Lower leg skin (tissue), 4 donors: ENCODE measurements at regions not wholly inside any gene's neighbourhood (a gene's known extent, or its start where the extent isn't known, plus 50 kb on each side); places are given as distances from the start of the nearest gene placed in this dataset.
A peak's percentile ranks its signal among the peaks of the same experiment; 100 is the strongest.

ENCODE experiments used
- DNase-seq, 2 donors: peaks; one replicate each; pipeline ENCODE4 v3.0.0-alpha.2; 2019; ENCODE audit warnings: low spot score in 2 of 2
- H3K4me3 ChIP-seq: fragments of 200-600 bp; sonication (generic); 2 replicates; pipeline ENCODE4 v1.5.1; 2017; ENCODE audit warnings: mild to moderate bottlenecking, low read depth; ENCODE audit not compliant: poor library complexity, severe bottlenecking
- POLR2A ChIP-seq, 2 donors: fragments of 450-650 bp; IDR thresholded peaks; one replicate each; pipeline ENCODE4 v1.6.1; 2016 to 2017; ENCODE audit warnings: antibody characterized with exemption in 2 of 2, mild to moderate bottlenecking in 1 of 2, moderate library complexity in 1 of 2
- WGBS, 2 donors: methylation state at CpG; one replicate each; pipeline ENCODE4 v1.1.5; 2018; 5-methylcytosine and 5-hydroxymethylcytosine counted together
- intact Hi-C: fragments of 100-400 bp; cut with DNase I; formaldehyde crosslinking; loops from one replicate; pipeline ENCODE4 v1.15.0; 2023; ENCODE audit warnings: low total_unique reads
- TF ChIP-seq, protein P1 (sequence below), 3 donors: fragments of 450-650 bp; IDR thresholded peaks; one replicate each; pipeline ENCODE4 v1.5.1; 2016; ENCODE audit warnings: antibody characterized with exemption in 3 of 3, mild to moderate bottlenecking in 3 of 3, moderate library complexity in 2 of 3

DNA sequence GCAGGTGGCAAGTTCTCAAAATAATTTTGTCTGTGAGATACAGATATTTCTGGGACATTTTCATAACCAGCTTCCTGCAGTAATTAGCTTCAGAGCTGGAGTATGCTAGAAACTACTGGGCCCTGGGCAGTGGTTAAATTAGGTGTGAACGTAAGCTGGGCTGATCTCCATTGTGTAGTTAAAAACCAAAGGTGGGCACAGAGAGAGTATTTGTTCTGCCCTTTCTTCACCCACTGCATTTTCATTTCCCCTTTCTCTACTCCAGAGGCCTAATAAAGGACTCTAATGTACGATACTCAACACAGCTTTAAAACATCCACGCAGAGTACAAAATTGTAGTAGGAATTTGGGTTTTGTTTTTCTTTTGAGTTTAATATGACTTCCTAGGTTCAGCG, 252.7 kb downstream of the SPRY1 start:
- no peak overlapping the region for H3K4me3 ChIP-seq
- no peak for DNase-seq
- intact Hi-C loops, result no loop called here
- 24 to 35% methylated on average over 4 of the region's 4 CpGs for WGBS, 2 donors
- TF ChIP-seq, protein P1, sequence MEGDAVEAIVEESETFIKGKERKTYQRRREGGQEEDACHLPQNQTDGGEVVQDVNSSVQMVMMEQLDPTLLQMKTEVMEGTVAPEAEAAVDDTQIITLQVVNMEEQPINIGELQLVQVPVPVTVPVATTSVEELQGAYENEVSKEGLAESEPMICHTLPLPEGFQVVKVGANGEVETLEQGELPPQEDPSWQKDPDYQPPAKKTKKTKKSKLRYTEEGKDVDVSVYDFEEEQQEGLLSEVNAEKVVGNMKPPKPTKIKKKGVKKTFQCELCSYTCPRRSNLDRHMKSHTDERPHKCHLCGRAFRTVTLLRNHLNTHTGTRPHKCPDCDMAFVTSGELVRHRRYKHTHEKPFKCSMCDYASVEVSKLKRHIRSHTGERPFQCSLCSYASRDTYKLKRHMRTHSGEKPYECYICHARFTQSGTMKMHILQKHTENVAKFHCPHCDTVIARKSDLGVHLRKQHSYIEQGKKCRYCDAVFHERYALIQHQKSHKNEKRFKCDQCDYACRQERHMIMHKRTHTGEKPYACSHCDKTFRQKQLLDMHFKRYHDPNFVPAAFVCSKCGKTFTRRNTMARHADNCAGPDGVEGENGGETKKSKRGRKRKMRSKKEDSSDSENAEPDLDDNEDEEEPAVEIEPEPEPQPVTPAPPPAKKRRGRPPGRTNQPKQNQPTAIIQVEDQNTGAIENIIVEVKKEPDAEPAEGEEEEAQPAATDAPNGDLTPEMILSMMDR (IDR thresholded peaks at IDR 0.05), result no peak
- no peak for TF ChIP-seq POLR2A (IDR thresholded peaks at IDR 0.05)

DNA sequence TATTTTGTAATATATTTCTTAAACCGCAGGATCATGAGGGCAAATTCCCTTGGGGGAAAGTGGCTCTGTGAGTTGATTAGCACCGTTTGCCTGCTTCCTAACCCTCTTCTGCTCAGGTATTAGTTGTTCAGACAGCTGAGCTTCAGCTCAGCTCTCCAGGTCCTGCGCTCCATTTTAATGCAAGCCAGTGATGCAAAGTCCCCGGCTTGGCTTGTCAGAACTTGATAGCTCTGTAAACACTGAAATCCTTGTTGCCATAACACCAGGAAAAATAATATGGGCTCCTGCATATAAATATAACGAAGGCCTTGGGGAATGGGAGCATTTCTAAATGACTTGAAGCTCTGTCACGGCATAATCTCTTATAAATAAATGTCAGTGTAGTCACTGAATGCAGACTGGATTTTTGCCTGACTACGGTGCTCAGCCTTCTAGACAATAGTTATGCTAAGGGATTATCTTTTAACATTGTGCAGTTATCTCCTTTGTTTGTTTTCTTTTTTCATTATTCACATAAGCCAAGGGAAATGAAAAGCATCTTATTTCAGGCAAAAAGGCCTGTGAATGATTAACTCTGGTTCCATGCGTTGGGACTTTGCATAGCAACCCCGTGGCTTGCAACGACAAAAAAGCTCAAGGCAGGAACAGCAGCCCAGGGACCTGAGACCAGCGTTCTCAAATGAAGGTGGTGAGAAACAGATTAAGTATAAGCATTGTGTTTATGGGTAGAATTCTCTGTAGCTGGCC, 253.2 kb downstream of the SPRY1 start:
- peak in 1 of 2 donors; percentile 50 for DNase-seq
- intact Hi-C loops, result no loop called here
- WGBS, 2 donors, result 23 to 24% methylated on average over 11 of the region's 11 CpGs
- no peak overlapping the region for H3K4me3 ChIP-seq
- TF ChIP-seq, protein P1 (IDR thresholded peaks at IDR 0.05), result no peak
- TF ChIP-seq POLR2A (IDR thresholded peaks at IDR 0.05), result no peak

DNA sequence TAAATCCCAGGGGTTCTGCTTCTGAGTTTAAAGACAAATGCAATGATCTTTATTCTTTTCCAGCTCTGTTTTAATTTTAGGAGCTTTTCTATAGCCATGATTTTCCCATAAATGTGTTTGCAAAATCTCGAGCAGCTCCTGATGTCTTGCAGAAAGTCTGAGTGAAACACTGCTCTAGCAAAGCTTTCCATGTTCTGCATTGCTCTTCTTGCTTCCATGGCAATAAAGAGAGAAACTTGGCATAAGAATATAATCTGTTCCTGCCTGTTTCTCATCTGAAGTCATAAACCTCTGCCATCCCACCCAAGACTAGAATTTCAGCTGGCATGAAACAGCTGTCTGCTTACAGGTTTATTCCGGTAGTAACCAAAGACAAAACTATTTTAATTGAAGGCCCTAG, 254.5 kb downstream of the SPRY1 start:
- TF ChIP-seq POLR2A (IDR thresholded peaks at IDR 0.05), result no peak
- TF ChIP-seq, protein P1 (IDR thresholded peaks at IDR 0.05), result no peak
- intact Hi-C loops, result no loop called here
- no peak for DNase-seq
- no peak overlapping the region for H3K4me3 ChIP-seq
- WGBS, 2 donors, result 25 to 28% methylated on average over 2 of the region's 2 CpGs

DNA sequence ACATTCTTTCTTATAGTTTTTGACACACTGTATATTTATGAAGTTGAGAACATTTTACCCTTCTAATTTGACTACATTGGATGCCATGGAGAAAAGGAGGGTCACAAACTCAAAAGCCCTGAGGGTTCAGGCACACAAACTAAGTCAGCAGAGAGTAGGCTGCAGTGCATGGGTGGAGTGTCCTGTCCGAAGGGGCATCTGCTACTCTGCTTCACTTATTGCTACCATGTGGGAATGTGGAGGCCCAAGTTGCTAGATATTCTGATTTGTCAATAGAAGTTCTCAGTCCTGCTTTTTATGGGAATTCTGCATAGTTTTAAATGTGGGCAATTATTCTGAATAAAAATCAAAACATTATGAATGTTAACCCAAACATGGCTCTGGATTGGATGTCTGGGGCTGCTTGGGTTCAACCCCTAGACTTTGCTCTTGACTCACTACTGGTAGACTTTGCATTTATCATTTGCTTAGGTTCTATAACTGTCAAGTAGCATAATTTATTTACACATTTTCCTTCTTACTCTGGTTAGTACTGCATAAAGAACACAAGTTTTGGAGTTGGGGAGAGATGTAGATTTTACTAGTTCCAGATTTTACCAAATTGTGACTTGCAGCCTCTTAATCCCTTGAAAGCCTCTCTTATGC, 255.1 kb downstream of the SPRY1 start:
- DNase-seq, result no peak
- intact Hi-C loops, result no loop called here
- TF ChIP-seq, protein P1 (IDR thresholded peaks at IDR 0.05), result no peak
- no peak for TF ChIP-seq POLR2A (IDR thresholded peaks at IDR 0.05)
- H3K4me3 ChIP-seq, result no peak overlapping the region
- WGBS, 2 donors, result 22 to 33% methylated on average over 1 of the region's 1 CpG

DNA sequence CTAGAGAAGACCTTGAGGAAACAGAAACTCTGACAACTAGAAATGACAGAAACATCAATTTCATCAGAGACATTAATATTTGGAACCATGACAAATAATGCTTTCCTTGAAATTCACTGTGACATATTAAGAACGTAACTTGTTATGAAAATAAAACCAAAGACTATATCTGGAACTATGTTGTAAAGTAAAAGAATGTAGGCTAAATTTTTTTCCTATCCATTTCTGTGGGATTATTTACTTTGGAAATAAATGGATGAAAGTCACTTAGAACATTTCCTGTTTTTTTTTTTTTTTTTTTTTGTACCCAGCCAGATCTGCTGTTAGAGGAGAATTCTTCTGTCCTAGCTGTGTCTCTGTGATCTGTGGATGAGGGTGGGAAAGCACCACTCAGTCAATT, 255.9 kb downstream of the SPRY1 start:
- intact Hi-C loops, result no loop called here

More for the DNA sequence above, 255.9 kb downstream of the SPRY1 start:
- no peak overlapping the region for H3K4me3 ChIP-seq
- DNase-seq, result no peak
- TF ChIP-seq, protein P1 (IDR thresholded peaks at IDR 0.05), result no peak
- no peak for TF ChIP-seq POLR2A (IDR thresholded peaks at IDR 0.05)
- WGBS, 2 donors, result 44 to 58% methylated on average over 1 of the region's 1 CpG
